ENCODE measurements at regions not wholly inside any gene's neighbourhood (a gene's known extent, or its start where the extent isn't known, plus 50 kb on each side); places are given as distances from the start of the nearest gene placed in this dataset.

DNA sequence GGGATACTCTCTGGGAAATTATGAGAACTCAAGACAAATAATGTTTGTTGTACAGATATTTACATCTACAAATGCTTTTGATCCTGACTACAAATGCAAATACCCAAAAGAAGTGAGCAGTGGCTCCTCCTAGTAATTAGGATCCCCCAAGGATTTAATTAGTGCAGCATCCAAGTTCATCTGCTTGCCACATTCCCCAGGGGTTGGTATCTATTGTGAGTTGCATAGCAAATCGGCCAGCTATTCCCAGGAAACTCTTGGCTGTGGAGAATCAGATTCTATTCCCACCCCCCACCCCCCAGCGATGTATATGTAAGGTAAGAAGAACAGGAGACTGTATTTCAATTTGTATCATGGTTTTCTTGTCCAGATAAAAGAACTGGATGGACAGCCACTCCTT, 725.1 kb upstream of the CDH7 start:
- Histone ChIP-seq H3K9ac (ENCODE audit: insufficient read length, low read depth) (no peak overlapping the region), H3K4me1 (ENCODE audit: insufficient read depth, insufficient read length) (no peaks in the 10 kb centered on the region), H3K27me3 (ENCODE audit: insufficient read depth, insufficient read length) (no peaks in the 10 kb centered on the region), H3K4me3 (ENCODE audit: insufficient read length, low read depth) (no peak overlapping the region), H3K9me3 (ENCODE audit: insufficient read depth, low read length) (no peaks in the 10 kb centered on the region), H3K36me3 (ENCODE audit: insufficient read depth, insufficient read length, low read length) (no peaks in the 10 kb centered on the region)
- no peak for DNase-seq (ENCODE audit: low read depth, low spot score)
- TF ChIP-seq SUZ12 (IDR thresholded peaks at IDR 0.05; ENCODE audit: extremely low read depth, insufficient read depth, insufficient read length) (no peak), ZNF274 (IDR thresholded peaks at IDR 0.05; ENCODE audit: low read depth, low read length) (no peak), YY1 (IDR thresholded peaks at IDR 0.05; ENCODE audit: insufficient read depth, insufficient read length) (no peak)

DNA sequence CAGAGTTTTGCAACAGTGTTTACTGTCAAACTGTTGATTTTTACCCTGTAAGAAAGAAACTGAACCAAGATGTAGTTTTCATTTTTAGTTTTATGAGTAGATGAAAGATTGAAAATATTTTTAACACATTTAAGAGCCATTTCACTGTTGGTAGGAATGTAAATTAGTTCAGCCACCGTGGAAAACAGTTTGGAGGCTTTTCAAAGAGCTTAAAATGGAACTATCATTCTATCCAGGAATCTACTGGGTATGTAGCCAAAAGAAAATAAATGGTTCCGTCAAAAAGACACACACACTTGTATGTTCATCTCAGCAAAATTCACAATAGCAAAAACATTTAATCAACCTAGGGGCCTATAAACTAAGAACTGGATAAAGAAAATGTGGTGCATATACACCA, 729.8 kb upstream of the CDH7 start:
- Histone ChIP-seq H3K9ac (ENCODE audit: insufficient read length, low read depth) (no peak overlapping the region), H3K9me3 (ENCODE audit: insufficient read depth, low read length) (no peaks in the 10 kb centered on the region), H3K36me3 (ENCODE audit: insufficient read depth, insufficient read length, low read length) (no peaks in the 10 kb centered on the region), H3K4me1 (ENCODE audit: insufficient read depth, insufficient read length) (no peaks in the 10 kb centered on the region), H3K27me3 (ENCODE audit: insufficient read depth, insufficient read length) (no peaks in the 10 kb centered on the region), H3K4me3 (ENCODE audit: insufficient read length, low read depth) (no peak overlapping the region)
- DNase-seq (ENCODE audit: low read depth, low spot score) = no peak
- TF ChIP-seq SUZ12 (IDR thresholded peaks at IDR 0.05; ENCODE audit: extremely low read depth, insufficient read depth, insufficient read length) = no peak

DNA sequence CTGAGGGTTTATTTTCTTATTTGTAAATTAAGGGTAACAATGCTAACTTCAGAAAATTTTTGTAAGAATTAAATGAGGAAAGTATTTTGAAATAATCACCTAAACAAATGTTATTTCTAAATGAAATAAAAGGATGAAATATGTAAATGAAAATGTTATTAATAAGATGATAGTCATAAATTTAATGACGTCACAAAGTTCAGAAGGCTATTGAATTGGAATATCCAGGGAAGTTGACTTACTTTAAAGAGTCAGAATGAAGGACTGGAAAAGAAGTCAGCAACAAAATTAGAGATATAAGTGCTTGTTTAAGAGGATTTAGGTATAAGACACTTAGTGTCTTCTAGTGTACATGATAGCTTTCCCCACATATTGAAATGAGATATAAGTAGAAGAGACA, 732.6 kb upstream of the CDH7 start:
- Histone ChIP-seq H3K4me1 (ENCODE audit: insufficient read depth, insufficient read length) (no peaks in the 10 kb centered on the region), H3K27me3 (ENCODE audit: insufficient read depth, insufficient read length) (no peaks in the 10 kb centered on the region), H3K9me3 (ENCODE audit: insufficient read depth, low read length) (no peaks in the 10 kb centered on the region), H3K36me3 (ENCODE audit: insufficient read depth, insufficient read length, low read length) (no peaks in the 10 kb centered on the region), H3K9ac (ENCODE audit: insufficient read length, low read depth) (no peak overlapping the region), H3K4me3 (ENCODE audit: insufficient read length, low read depth) (no peak overlapping the region)
- DNase-seq (ENCODE audit: low read depth, low spot score) = no peak
- TF ChIP-seq YY1 (IDR thresholded peaks at IDR 0.05; ENCODE audit: insufficient read depth, insufficient read length) (no peak), ZNF274 (IDR thresholded peaks at IDR 0.05; ENCODE audit: low read depth, low read length) (no peak), SUZ12 (IDR thresholded peaks at IDR 0.05; ENCODE audit: extremely low read depth, insufficient read depth, insufficient read length) (no peak)

DNA sequence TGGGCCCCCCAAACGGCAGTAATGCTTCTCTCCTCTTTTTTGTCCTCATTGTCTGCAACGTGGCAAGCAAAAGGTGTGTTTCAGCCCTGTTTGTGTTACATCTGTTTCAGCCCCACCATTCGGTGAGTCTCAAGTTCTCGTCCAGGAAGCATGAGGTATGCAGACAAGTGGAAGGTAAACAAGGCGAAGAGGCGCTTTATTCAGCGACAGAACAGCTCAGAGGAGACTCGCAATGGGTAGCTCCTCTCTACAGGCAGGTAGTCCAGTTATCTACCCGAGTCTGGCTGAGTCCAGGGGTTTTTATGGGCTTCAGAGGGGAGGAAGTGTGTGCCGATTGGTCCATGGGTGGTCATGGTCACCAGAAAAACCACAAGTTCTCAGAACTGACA, 733.4 kb upstream of the CDH7 start:
- Histone ChIP-seq H3K9ac (ENCODE audit: insufficient read length, low read depth) (no peak overlapping the region), H3K4me3 (ENCODE audit: insufficient read length, low read depth) (no peak overlapping the region), H3K27me3 (ENCODE audit: insufficient read depth, insufficient read length) (no peaks in the 10 kb centered on the region), H3K9me3 (ENCODE audit: insufficient read depth, low read length) (no peaks in the 10 kb centered on the region), H3K36me3 (ENCODE audit: insufficient read depth, insufficient read length, low read length) (no peaks in the 10 kb centered on the region), H3K4me1 (ENCODE audit: insufficient read depth, insufficient read length) (no peaks in the 10 kb centered on the region)
- DNase-seq (ENCODE audit: low read depth, low spot score) = no peak
- no peak for TF ChIP-seq ZNF274 (IDR thresholded peaks at IDR 0.05; ENCODE audit: low read depth, low read length)
- TF ChIP-seq SUZ12 (IDR thresholded peaks at IDR 0.05; ENCODE audit: extremely low read depth, insufficient read depth, insufficient read length) = no peak
- no peak for TF ChIP-seq YY1 (IDR thresholded peaks at IDR 0.05; ENCODE audit: insufficient read depth, insufficient read length)

DNA sequence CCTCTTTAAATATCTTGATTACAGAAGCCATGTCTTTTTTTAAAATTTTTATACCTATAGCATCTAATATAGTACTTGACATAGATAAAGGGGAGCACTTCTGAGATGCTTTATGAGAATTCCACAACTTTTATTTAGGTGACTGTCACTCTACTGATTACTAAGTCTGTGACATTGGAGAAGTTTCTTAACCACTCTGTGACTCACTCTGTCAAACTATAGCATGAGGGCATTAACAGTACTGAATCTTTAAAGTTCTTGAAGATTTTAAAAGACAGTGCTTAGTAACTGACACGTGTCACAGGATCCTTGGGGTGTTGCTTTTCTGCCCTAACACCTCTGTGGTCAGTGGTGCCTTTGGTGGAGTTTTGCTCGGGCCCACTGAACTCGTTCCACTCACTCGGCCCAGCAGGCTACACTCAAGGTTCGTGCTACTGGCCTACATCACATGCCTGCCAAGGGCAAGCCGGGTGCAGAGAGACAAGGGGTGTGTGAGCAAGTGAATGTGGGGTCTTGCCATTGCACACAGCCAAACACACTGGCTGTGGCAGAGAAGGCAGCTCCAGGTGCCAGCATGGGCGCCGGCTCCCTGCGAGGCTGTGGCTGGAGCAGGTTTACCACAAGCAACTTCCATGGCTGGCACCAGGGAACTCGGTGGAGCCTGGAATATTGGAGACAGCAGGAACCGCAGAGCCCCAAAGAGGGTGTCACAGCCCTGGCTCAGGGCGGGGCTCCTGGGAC, 734.0 kb upstream of the CDH7 start:
- DNase-seq (ENCODE audit: low read depth, low spot score) = no peak
- H3K9me3 ChIP-seq (ENCODE audit: insufficient read depth, low read length) = no peaks in the 10 kb centered on the region

DNA sequence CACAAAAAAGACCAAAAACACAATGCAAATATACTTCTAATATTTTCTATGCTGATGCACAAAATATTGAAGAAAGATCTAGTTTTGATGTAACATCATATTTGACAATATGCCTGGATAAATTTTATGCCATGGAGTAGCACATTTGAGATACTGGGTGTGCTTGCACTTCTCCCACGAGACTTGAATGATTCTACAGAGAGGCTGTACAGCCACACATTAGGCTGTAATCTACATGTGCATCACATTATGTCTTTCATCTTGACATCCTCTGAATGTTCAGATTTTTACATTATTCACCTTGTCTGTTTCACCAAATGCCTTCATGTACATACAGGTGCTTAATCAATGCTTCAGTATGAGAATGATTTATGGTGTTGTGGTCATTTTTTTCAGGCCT, 756.4 kb upstream of the CDH7 start:
- H3K4me3 ChIP-seq (ENCODE audit: insufficient read length, low read depth) = no peak overlapping the region
- H3K27me3 ChIP-seq (ENCODE audit: insufficient read depth, insufficient read length) = no peaks in the 10 kb centered on the region
- no peaks in the 10 kb centered on the region for H3K36me3 ChIP-seq (ENCODE audit: insufficient read depth, insufficient read length, low read length)
- DNase-seq (ENCODE audit: low read depth, low spot score) = no peak
- H3K9ac ChIP-seq (ENCODE audit: insufficient read length, low read depth) = no peak overlapping the region
- H3K9me3 ChIP-seq (ENCODE audit: insufficient read depth, low read length) = no peaks in the 10 kb centered on the region
- TF ChIP-seq YY1 (IDR thresholded peaks at IDR 0.05; ENCODE audit: insufficient read depth, insufficient read length) (no peak), SUZ12 (IDR thresholded peaks at IDR 0.05; ENCODE audit: extremely low read depth, insufficient read depth, insufficient read length) (no peak), ZNF274 (IDR thresholded peaks at IDR 0.05; ENCODE audit: low read depth, low read length) (no peak)
- no peaks in the 10 kb centered on the region for H3K4me1 ChIP-seq (ENCODE audit: insufficient read depth, insufficient read length)

More for the DNA sequence above, 734.0 kb upstream of the CDH7 start:
- H3K27me3 ChIP-seq (ENCODE audit: insufficient read depth, insufficient read length) = no peaks in the 10 kb centered on the region
- no peak overlapping the region for H3K4me3 ChIP-seq (ENCODE audit: insufficient read length, low read depth)
- H3K36me3 ChIP-seq (ENCODE audit: insufficient read depth, insufficient read length, low read length) = no peaks in the 10 kb centered on the region
- no peak for TF ChIP-seq ZNF274 (IDR thresholded peaks at IDR 0.05; ENCODE audit: low read depth, low read length)
- H3K4me1 ChIP-seq (ENCODE audit: insufficient read depth, insufficient read length) = no peaks in the 10 kb centered on the region
- H3K9ac ChIP-seq (ENCODE audit: insufficient read length, low read depth) = no peak overlapping the region

DNA sequence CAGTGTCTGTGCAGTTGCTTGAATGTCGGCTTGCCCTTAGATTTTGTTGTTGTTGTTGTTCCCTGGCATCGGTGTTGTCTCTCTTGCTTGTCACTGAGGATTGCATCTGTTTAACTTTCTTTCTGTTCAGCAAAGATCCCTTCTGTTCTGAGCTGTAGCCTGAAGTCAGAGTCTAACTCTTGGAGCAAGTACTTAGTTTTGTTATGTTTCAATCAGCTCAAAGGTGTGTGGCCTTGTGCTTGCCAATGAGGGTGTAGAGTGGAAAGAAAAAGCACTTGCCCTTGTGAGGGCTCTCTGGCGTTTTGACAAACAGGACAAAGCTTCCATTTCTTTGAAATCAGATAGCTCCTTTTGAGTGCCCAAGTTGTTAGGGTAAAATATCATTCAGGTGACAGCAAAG, 757.1 kb upstream of the CDH7 start:
- H3K4me1 ChIP-seq (ENCODE audit: insufficient read depth, insufficient read length) = no peaks in the 10 kb centered on the region
- no peak for DNase-seq (ENCODE audit: low read depth, low spot score)
- H3K27me3 ChIP-seq (ENCODE audit: insufficient read depth, insufficient read length) = no peaks in the 10 kb centered on the region
- TF ChIP-seq SUZ12 (IDR thresholded peaks at IDR 0.05; ENCODE audit: extremely low read depth, insufficient read depth, insufficient read length) (no peak), ZNF274 (IDR thresholded peaks at IDR 0.05; ENCODE audit: low read depth, low read length) (no peak), YY1 (IDR thresholded peaks at IDR 0.05; ENCODE audit: insufficient read depth, insufficient read length) (no peak)
- H3K9ac ChIP-seq (ENCODE audit: insufficient read length, low read depth) = no peak overlapping the region
- no peaks in the 10 kb centered on the region for H3K9me3 ChIP-seq (ENCODE audit: insufficient read depth, low read length)
- H3K4me3 ChIP-seq (ENCODE audit: insufficient read length, low read depth) = no peak overlapping the region
- H3K36me3 ChIP-seq (ENCODE audit: insufficient read depth, insufficient read length, low read length) = no peaks in the 10 kb centered on the region
